IgD-negative memory B cell (primary cell): ENCODE measurements at regions not wholly inside any gene's neighbourhood (a gene's known extent, or its start where the extent isn't known, plus 50 kb on each side); places are given as distances from the start of the nearest gene placed in this dataset.

Experiments
- H3K27ac Mint-ChIP-seq, 3 donors: one replicate each; pipeline ENCODE4 v1.8.0; 2020 to 2022; ENCODE audit warnings: mild to moderate bottlenecking in 3 of 3, mixed read lengths in 3 of 3, moderate library complexity in 1 of 3
- H3K27me3 Mint-ChIP-seq: one replicate; pipeline ENCODE4 v1.8.0; 2021; ENCODE audit warnings: mixed read lengths
- H3K36me3 Mint-ChIP-seq: one replicate; pipeline ENCODE4 v1.8.0; 2020; ENCODE audit warnings: mild to moderate bottlenecking, mixed read lengths
- H3K4me1 Mint-ChIP-seq, 3 donors: one replicate each; pipeline ENCODE4 v1.8.0; 2020 to 2022; ENCODE audit warnings: mixed read lengths in 3 of 3, mild to moderate bottlenecking in 1 of 3
- H3K4me3 Mint-ChIP-seq, 4 donors: one replicate each; pipeline ENCODE4 v1.8.0; 2020 to 2022; ENCODE audit warnings: mild to moderate bottlenecking in 4 of 4, mixed read lengths in 4 of 4, moderate library complexity in 3 of 4
- H3K9me3 Mint-ChIP-seq, 3 donors: one replicate each; pipeline ENCODE4 v1.8.0; 2020 to 2021; ENCODE audit warnings: mixed read lengths in 3 of 3, mild to moderate bottlenecking in 1 of 3

- Mint-ChIP-seq H3K27me3 (peaks cover 13% of the 10 kb centered on the region), H3K4me3 (no peak overlapping the region), H3K36me3 (no peaks in the 10 kb centered on the region), H3K4me1 (no peaks in the 10 kb centered on the region), H3K27ac (peak overlapping the region in 1 of 3 donors; percentile 35), H3K9me3 (peaks cover 2 to 10% (median 3%) of the 10 kb centered on the region in 3 donors)
Measured at GRCh38 chr17:5780476-5780875, 196.2 kb upstream of the NLRP1 start.

- no peak overlapping the region for H3K4me3 Mint-ChIP-seq
- H3K36me3 Mint-ChIP-seq: no peaks in the 10 kb centered on the region
- H3K9me3 Mint-ChIP-seq: peaks cover 2 to 10% (median 3%) of the 10 kb centered on the region in 3 donors
- H3K4me1 Mint-ChIP-seq: peaks cover 0 to 8% (median 0%) of the 10 kb centered on the region in 3 donors
- H3K27me3 Mint-ChIP-seq: peaks cover 17% of the 10 kb centered on the region
- H3K27ac Mint-ChIP-seq: no peak overlapping the region
Measured at GRCh38 chr17:5781236-5781927, 197.1 kb upstream of the NLRP1 start.

- Mint-ChIP-seq H3K4me3 (no peak overlapping the region), H3K9me3 (peaks cover 2 to 10% (median 3%) of the 10 kb centered on the region in 3 donors), H3K4me1 (peaks cover 0 to 8% (median 0%) of the 10 kb centered on the region in 3 donors), H3K27me3 (peaks cover 17% of the 10 kb centered on the region), H3K36me3 (peaks cover 2% of the 10 kb centered on the region), H3K27ac (no peak overlapping the region)
Measured at GRCh38 chr17:5783269-5783668, 199.0 kb upstream of the NLRP1 start.

GRCh38 chr17:5783851-5784250, 199.5 kb upstream of the NLRP1 start:
- Mint-ChIP-seq H3K9me3 (peaks cover 2 to 10% (median 3%) of the 10 kb centered on the region in 3 donors), H3K4me3 (no peak overlapping the region), H3K27me3 (peaks cover 17% of the 10 kb centered on the region), H3K36me3 (peaks cover 2% of the 10 kb centered on the region), H3K27ac (no peak overlapping the region), H3K4me1 (peaks cover 0 to 8% (median 0%) of the 10 kb centered on the region in 3 donors)

- H3K27ac Mint-ChIP-seq: no peak overlapping the region
- H3K4me3 Mint-ChIP-seq: no peak overlapping the region
- peaks cover 2 to 10% (median 3%) of the 10 kb centered on the region in 3 donors for H3K9me3 Mint-ChIP-seq
- peaks cover 18% of the 10 kb centered on the region for H3K27me3 Mint-ChIP-seq
- peaks cover 0 to 8% (median 0%) of the 10 kb centered on the region in 3 donors for H3K4me1 Mint-ChIP-seq
- peaks cover 2% of the 10 kb centered on the region for H3K36me3 Mint-ChIP-seq
Measured at GRCh38 chr17:5784791-5785190, 200.5 kb upstream of the NLRP1 start.

GRCh38 chr17:5785338-5785737, 201.0 kb upstream of the NLRP1 start:
- Mint-ChIP-seq H3K4me3 (peak overlapping the region in 1 of 4 donors; percentile 73), H3K36me3 (peaks cover 2% of the 10 kb centered on the region), H3K27ac (no peak overlapping the region), H3K4me1 (peaks cover 0 to 8% (median 0%) of the 10 kb centered on the region in 3 donors), H3K27me3 (peaks cover 18% of the 10 kb centered on the region), H3K9me3 (peaks cover 2 to 10% (median 3%) of the 10 kb centered on the region in 3 donors)

GRCh38 chr17:5785867-5786509, 201.7 kb upstream of the NLRP1 start:
- Mint-ChIP-seq H3K36me3 (peaks cover 2% of the 10 kb centered on the region), H3K4me3 (peak overlapping the region in 1 of 4 donors; percentile 73), H3K9me3 (peaks cover 0 to 10% (median 2%) of the 10 kb centered on the region in 3 donors), H3K27me3 (peaks cover 20% of the 10 kb centered on the region), H3K4me1 (peaks cover 0 to 8% (median 0%) of the 10 kb centered on the region in 3 donors), H3K27ac (no peak overlapping the region)

GRCh38 chr17:5786510-5786875, 202.2 kb upstream of the NLRP1 start:
- Mint-ChIP-seq H3K4me1 (peaks cover 0 to 8% (median 0%) of the 10 kb centered on the region in 3 donors), H3K27ac (no peak overlapping the region), H3K4me3 (no peak overlapping the region), H3K27me3 (peaks cover 24% of the 10 kb centered on the region), H3K9me3 (peaks cover 0 to 10% (median 2%) of the 10 kb centered on the region in 3 donors), H3K36me3 (peaks cover 2% of the 10 kb centered on the region)

GRCh38 chr17:5788266-5788900, 204.1 kb upstream of the NLRP1 start:
- peaks cover 2 to 13% (median 6%) of the 10 kb centered on the region in 3 donors for H3K9me3 Mint-ChIP-seq
- no peak overlapping the region for H3K4me3 Mint-ChIP-seq
- H3K4me1 Mint-ChIP-seq: peaks cover 0 to 8% (median 0%) of the 10 kb centered on the region in 3 donors
- H3K27ac Mint-ChIP-seq: no peak overlapping the region
- H3K36me3 Mint-ChIP-seq: peaks cover 2% of the 10 kb centered on the region
- H3K27me3 Mint-ChIP-seq: peaks cover 24% of the 10 kb centered on the region

GRCh38 chr17:5789528-5789927, 205.2 kb upstream of the NLRP1 start:
- H3K27ac Mint-ChIP-seq: no peak overlapping the region
- peaks cover 0 to 8% (median 0%) of the 10 kb centered on the region in 3 donors for H3K4me1 Mint-ChIP-seq
- H3K36me3 Mint-ChIP-seq: peaks cover 2% of the 10 kb centered on the region
- peaks cover 0 to 8% (median 6%) of the 10 kb centered on the region in 3 donors for H3K9me3 Mint-ChIP-seq
- H3K4me3 Mint-ChIP-seq: peak overlapping the region in 1 of 4 donors; percentile 47
- H3K27me3 Mint-ChIP-seq: peaks cover 21% of the 10 kb centered on the region

GRCh38 chr17:5793157-5793556, 208.8 kb upstream of the NLRP1 start:
- H3K9me3 Mint-ChIP-seq: peaks cover 0 to 9% (median 8%) of the 10 kb centered on the region in 3 donors
- H3K4me1 Mint-ChIP-seq: no peaks in the 10 kb centered on the region
- H3K27ac Mint-ChIP-seq: no peak overlapping the region
- H3K27me3 Mint-ChIP-seq: peaks cover 14% of the 10 kb centered on the region
- H3K4me3 Mint-ChIP-seq: no peak overlapping the region
- no peaks in the 10 kb centered on the region for H3K36me3 Mint-ChIP-seq

- Mint-ChIP-seq H3K4me3 (no peak overlapping the region), H3K4me1 (no peaks in the 10 kb centered on the region), H3K27ac (no peak overlapping the region), H3K27me3 (peaks cover 13% of the 10 kb centered on the region), H3K9me3 (peaks cover 0 to 9% (median 8%) of the 10 kb centered on the region in 3 donors), H3K36me3 (no peaks in the 10 kb centered on the region)
Measured at GRCh38 chr17:5793899-5794298, 209.6 kb upstream of the NLRP1 start.

GRCh38 chr17:5794385-5794784, 210.1 kb upstream of the NLRP1 start:
- Mint-ChIP-seq H3K36me3 (no peaks in the 10 kb centered on the region), H3K4me1 (no peaks in the 10 kb centered on the region), H3K27ac (no peak overlapping the region), H3K9me3 (peaks cover 0 to 9% (median 8%) of the 10 kb centered on the region in 3 donors), H3K4me3 (no peak overlapping the region), H3K27me3 (peaks cover 13% of the 10 kb centered on the region)

- Mint-ChIP-seq H3K36me3 (no peaks in the 10 kb centered on the region), H3K4me1 (no peaks in the 10 kb centered on the region), H3K27me3 (peaks cover 10% of the 10 kb centered on the region), H3K27ac (no peak overlapping the region), H3K9me3 (peaks cover 0 to 9% (median 8%) of the 10 kb centered on the region in 3 donors), H3K4me3 (no peak overlapping the region)
Measured at GRCh38 chr17:5794881-5795506, 210.7 kb upstream of the NLRP1 start.
